ENCODE measurements at regions not wholly inside any gene's neighbourhood (a gene's known extent, or its start where the extent isn't known, plus 50 kb on each side); places are given as distances from the start of the nearest gene placed in this dataset.

- Histone ChIP-seq H3K23ac (ENCODE audit: low read depth, low read length) (no peak overlapping the region), H2BK15ac (ENCODE audit: low read depth, low read length) (no peak overlapping the region), H3K27me3 (ENCODE audit: control insufficient read depth, insufficient read depth, low read length) (no peaks in the 10 kb centered on the region), H3K9ac (ENCODE audit: low read depth, low read length) (no peak overlapping the region), H3K9me1 (ENCODE audit: insufficient read depth, low read length) (no peaks in the 10 kb centered on the region), H3K27ac (ENCODE audit: insufficient read depth, low read length) (no peak overlapping the region), H3K9me3 (ENCODE audit: control insufficient read depth, insufficient read depth, low read length) (no peaks in the 10 kb centered on the region), H4K20me1 (ENCODE audit: insufficient read depth, low read length) (no peaks in the 10 kb centered on the region), H2AFZ (replicated peaks; ENCODE audit: low read length, poor library complexity) (no peak overlapping the region), H2AK5ac (ENCODE audit: low read depth, low read length) (no peak overlapping the region), H3K4me1 (ENCODE audit: control insufficient read depth, insufficient read depth, low read length) (no peaks in the 10 kb centered on the region), H4K91ac (ENCODE audit: insufficient read depth, low read depth, low read length) (no peak overlapping the region), H3K79me1 (ENCODE audit: low read depth in 1 of 2, low read length in 2 of 2) (no peaks in the 10 kb centered on the region), H3K4ac (ENCODE audit: low read depth, low read length) (no peak overlapping the region), H2BK120ac (ENCODE audit: low read depth, low read length) (no peak overlapping the region), H2AK9ac (replicated peaks; ENCODE audit: low read depth, low read length, poor library complexity) (no peak overlapping the region), H2BK20ac (ENCODE audit: low read depth, low read length) (no peak overlapping the region), H4K8ac (ENCODE audit: low read depth in 2 of 2, low read length in 2 of 2) (no peak overlapping the region), H3K14ac (replicated peaks; ENCODE audit: low read depth, low read length) (no peak overlapping the region), H3K56ac (ENCODE audit: extremely low read depth, insufficient read depth, low read length) (no peak overlapping the region), H4K5ac (ENCODE audit: low read depth, low read length) (no peak overlapping the region), H3K4me3 (ENCODE audit: insufficient read depth, low read depth, low read length) (no peak overlapping the region), H3K4me2 (ENCODE audit: low read depth, low read length) (no peak overlapping the region), H3K36me3 (ENCODE audit: control insufficient read depth, insufficient read depth, low read length) (no peaks in the 10 kb centered on the region), H3K18ac (ENCODE audit: low read depth, low read length) (no peak overlapping the region), H2BK5ac (ENCODE audit: low read depth, low read length, poor library complexity, severe bottlenecking) (no peak overlapping the region)
- no TSS peak for BruUV-seq (replicated peaks)
- ChIA-PET CTCF (no interaction called here), POLR2A (ENCODE audit: unreplicated experiment) (no interaction called here)
- in situ Hi-C loops (cut with MboI; ENCODE audit: low sequenced_read_pairs), result no loop called here
- TF ChIP-seq FOS (IDR thresholded peaks at IDR 0.05; ENCODE audit: low read depth, low read length) (no peak), POLR2A (IDR thresholded peaks at IDR 0.05; ENCODE audit: low read depth, low read length) (no peak), ELK1 (IDR thresholded peaks at IDR 0.05; ENCODE audit: borderline replicate concordance, low read depth, low read length) (no peak), NFE2L2 (IDR thresholded peaks at IDR 0.05; ENCODE audit: low read depth, low read length) (no peak), SMC3 (IDR thresholded peaks at IDR 0.05; ENCODE audit: low read depth, low read length) (no peak), MXI1 (IDR thresholded peaks at IDR 0.05; ENCODE audit: borderline replicate concordance, low read depth, low read length) (no peak), MAFK (IDR thresholded peaks at IDR 0.05; ENCODE audit: low read depth, low read length) (no peak), RFX5 (IDR thresholded peaks at IDR 0.05; ENCODE audit: low read depth, low read length) (no peak), CEBPB (IDR thresholded peaks at IDR 0.05; ENCODE audit: low read depth, low read length) (no peak)
- 39% methylated on average over 2 of the region's 7 CpGs; no CpG with 5 or more reads in 1 of the 2 experiments for WGBS, 2 experiments (ENCODE audit: extremely low coverage in 2 of 2, insufficient read length in 1 of 2)
- dilution Hi-C loops (cut with HindIII; ENCODE audit: low sequenced_read_pairs, unreplicated experiment), result no loop called here
- no peak for ATAC-seq (ENCODE audit: low read depth)
- no peak for DNase-seq
- intact Hi-C loops (cut with micrococcal nuclease), result no loop called here
Measured at GRCh38 chrX:17931855-17932254, 70.8 kb upstream of the RAI2 start.

Data from IMR-90 (cell line).